Astrocyte (in vitro differentiated cells and primary cell): ENCODE measurements at regions not wholly inside any gene's neighbourhood (a gene's known extent, or its start where the extent isn't known, plus 50 kb on each side); places are given as distances from the start of the nearest gene placed in this dataset.
A peak's percentile ranks its signal among the peaks of the same experiment; 100 is the strongest.

Source experiments
- DNase-seq: peaks from one replicate; pipeline ENCODE4 v3.0.0-alpha.2; 2010; ENCODE audit warnings: low read depth
- FAIRE-seq: peaks from 2 replicates; lab custom pipeline; 2011; peaks lifted over from hg19 to GRCh38; lab: Jason Lieb, UNC
- H2AFZ ChIP-seq: 2 replicates; pipeline ENCODE4 v1.6.0; 2012; ENCODE audit warnings: low read depth, low read length, inconsistent platforms
- H3K27ac ChIP-seq: 2 replicates; pipeline ENCODE4 v1.5.1; 2011; ENCODE audit warnings: low read depth, low read length, inconsistent platforms
- H3K27me3 ChIP-seq: 2 replicates; pipeline ENCODE4 v1.6.0; 2011; ENCODE audit warnings: low read length, inconsistent platforms; ENCODE audit not compliant: insufficient read depth
- H3K36me3 ChIP-seq: 2 replicates; pipeline ENCODE4 v1.5.1; 2011; ENCODE audit warnings: low read length, inconsistent platforms; ENCODE audit not compliant: insufficient read depth
- H3K4me1 ChIP-seq: 2 replicates; pipeline ENCODE4 v1.5.1; 2011; ENCODE audit warnings: low read length, inconsistent platforms; ENCODE audit not compliant: insufficient read depth
- H3K4me2 ChIP-seq: 2 replicates; pipeline ENCODE4 v1.6.0; 2012; ENCODE audit warnings: low read length, inconsistent platforms
- H3K4me3 ChIP-seq: 2 replicates; pipeline ENCODE4 v1.5.1; 2011; ENCODE audit warnings: low read depth, mild to moderate bottlenecking, low read length, inconsistent platforms; ENCODE audit not compliant: insufficient read depth
- H3K79me2 ChIP-seq: 2 replicates; pipeline ENCODE4 v1.6.0; 2012; ENCODE audit warnings: mild to moderate bottlenecking, low read length, inconsistent platforms; ENCODE audit not compliant: insufficient read depth
- H3K9ac ChIP-seq: 2 replicates; pipeline ENCODE4 v1.6.0; 2012; ENCODE audit warnings: mild to moderate bottlenecking, low read length, inconsistent platforms
- H3K9me3 ChIP-seq: 2 replicates; pipeline ENCODE4 v1.5.1; 2012; ENCODE audit warnings: low read depth, mild to moderate bottlenecking, low read length, inconsistent platforms; ENCODE audit not compliant: insufficient read depth
- H4K20me1 ChIP-seq: 2 replicates; pipeline ENCODE4 v1.6.0; 2012; ENCODE audit warnings: low read length, inconsistent platforms; ENCODE audit not compliant: insufficient read depth
- H3K27ac Mint-ChIP-seq: one replicate; pipeline ENCODE4 v1.8.0; 2021; ENCODE audit warnings: mild to moderate bottlenecking, mixed read lengths; ENCODE audit not compliant: unreplicated experiment
- H3K27me3 Mint-ChIP-seq: one replicate; pipeline ENCODE4 v1.8.0; 2021; ENCODE audit warnings: low read depth, mixed read lengths; ENCODE audit not compliant: unreplicated experiment
- H3K36me3 Mint-ChIP-seq: one replicate; pipeline ENCODE4 v1.8.0; 2021; ENCODE audit warnings: low read depth, mixed read lengths; ENCODE audit not compliant: unreplicated experiment
- H3K4me1 Mint-ChIP-seq: one replicate; pipeline ENCODE4 v1.8.0; 2021; ENCODE audit warnings: low read depth, mixed read lengths; ENCODE audit not compliant: unreplicated experiment
- H3K4me3 Mint-ChIP-seq: one replicate; pipeline ENCODE4 v1.8.0; 2021; ENCODE audit warnings: mild to moderate bottlenecking, moderate library complexity, mixed read lengths; ENCODE audit not compliant: unreplicated experiment
- H3K9me3 Mint-ChIP-seq: one replicate; pipeline ENCODE4 v1.8.0; 2021; ENCODE audit warnings: mild to moderate bottlenecking, mixed read lengths; ENCODE audit not compliant: unreplicated experiment
- EZH2 ChIP-seq: IDR thresholded peaks from 2 replicates; pipeline ENCODE4 v1.6.1; 2012; ENCODE audit warnings: mild to moderate bottlenecking, low read length, inconsistent platforms; ENCODE audit not compliant: insufficient read depth
- TF ChIP-seq, protein P1 (sequence below): IDR thresholded peaks from 2 replicates; pipeline ENCODE4 v1.5.1; 2011; ENCODE audit warnings: low read depth, mild to moderate bottlenecking, inconsistent platforms, low read length, moderate library complexity; ENCODE audit not compliant: insufficient read depth

DNA sequence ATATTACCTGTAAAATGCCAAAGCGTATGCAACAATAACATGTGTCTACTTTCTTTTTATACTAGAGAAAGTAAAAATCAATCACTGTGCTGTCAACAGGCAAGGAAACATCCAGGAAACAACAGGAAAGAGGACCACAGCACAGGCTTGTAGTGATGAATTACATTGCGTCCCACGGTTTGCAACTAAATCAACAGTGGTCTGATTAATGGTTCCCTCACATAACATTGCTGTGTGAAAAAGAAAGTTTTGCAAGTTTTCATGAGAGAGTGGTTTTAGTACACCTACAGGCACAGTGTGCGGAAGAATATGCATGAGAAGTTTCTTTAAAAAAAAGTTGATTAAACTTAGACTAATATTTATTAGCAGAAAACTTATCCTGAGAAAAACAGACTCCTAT is 329.5 kb upstream of the HSF2 start:
- Histone ChIP-seq H3K9me3 (no peaks in the 10 kb centered on the region), H3K27ac (no peak overlapping the region), H4K20me1 (no peaks in the 10 kb centered on the region), H3K4me3 (no peak overlapping the region), H2AFZ (no peak overlapping the region), H3K4me2 (no peak overlapping the region), H3K79me2 (no peaks in the 10 kb centered on the region), H3K27me3 (no peaks in the 10 kb centered on the region), H3K9ac (no peak overlapping the region), H3K36me3 (no peaks in the 10 kb centered on the region), H3K4me1 (no peaks in the 10 kb centered on the region)
- DNase-seq (peak; percentile 16), FAIRE-seq (no peak)
- Mint-ChIP-seq H3K9me3 (no peaks in the 10 kb centered on the region), H3K27me3 (no peaks in the 10 kb centered on the region), H3K4me3 (no peak overlapping the region), H3K4me1 (no peaks in the 10 kb centered on the region), H3K36me3 (no peaks in the 10 kb centered on the region), H3K27ac (no peak overlapping the region)
- TF ChIP-seq EZH2 = no peak

DNA sequence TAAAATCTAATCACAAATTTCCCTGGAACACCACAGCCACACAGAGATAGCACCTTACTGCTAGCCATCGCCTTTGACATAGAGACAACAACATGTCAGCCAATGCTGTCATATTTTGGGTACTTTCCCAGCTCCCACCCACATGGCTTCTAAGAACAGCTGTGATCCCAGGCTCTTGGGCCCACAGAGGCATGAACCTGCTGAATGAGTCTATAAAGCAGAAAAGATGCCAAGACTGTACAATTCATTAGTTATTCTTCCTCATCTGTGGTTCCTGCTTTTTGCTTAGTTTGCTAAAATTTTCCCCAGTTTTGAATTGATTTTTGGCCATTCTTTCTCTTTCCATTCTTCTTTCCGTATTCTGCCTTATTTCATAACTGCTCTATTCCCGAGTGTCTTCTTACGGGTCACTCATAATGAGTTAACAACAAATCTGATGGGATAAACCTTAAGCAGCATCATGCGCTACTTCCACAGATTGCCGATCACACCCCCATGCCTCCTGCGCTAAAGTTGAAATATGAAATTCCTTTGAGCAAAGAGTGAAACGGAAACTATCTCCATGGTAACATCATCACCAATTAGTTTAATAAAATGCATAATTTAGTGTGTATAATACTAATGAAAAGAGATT is 327.3 kb upstream of the HSF2 start:
- no peaks in the 10 kb centered on the region for H3K9me3 Mint-ChIP-seq
- Histone ChIP-seq H3K27ac (no peak overlapping the region), H4K20me1 (no peaks in the 10 kb centered on the region), H3K27me3 (no peaks in the 10 kb centered on the region), H3K79me2 (no peaks in the 10 kb centered on the region), H3K36me3 (no peaks in the 10 kb centered on the region), H2AFZ (no peak overlapping the region), H3K4me1 (no peaks in the 10 kb centered on the region), H3K4me2 (no peak overlapping the region), H3K9me3 (no peaks in the 10 kb centered on the region), H3K9ac (no peak overlapping the region), H3K4me3 (no peak overlapping the region)
- H3K36me3 Mint-ChIP-seq = no peaks in the 10 kb centered on the region
- no peaks in the 10 kb centered on the region for H3K4me1 Mint-ChIP-seq
- H3K27ac Mint-ChIP-seq = no peak overlapping the region
- no peaks in the 10 kb centered on the region for H3K27me3 Mint-ChIP-seq
- TF ChIP-seq EZH2 = no peak
- TF ChIP-seq, protein P1, sequence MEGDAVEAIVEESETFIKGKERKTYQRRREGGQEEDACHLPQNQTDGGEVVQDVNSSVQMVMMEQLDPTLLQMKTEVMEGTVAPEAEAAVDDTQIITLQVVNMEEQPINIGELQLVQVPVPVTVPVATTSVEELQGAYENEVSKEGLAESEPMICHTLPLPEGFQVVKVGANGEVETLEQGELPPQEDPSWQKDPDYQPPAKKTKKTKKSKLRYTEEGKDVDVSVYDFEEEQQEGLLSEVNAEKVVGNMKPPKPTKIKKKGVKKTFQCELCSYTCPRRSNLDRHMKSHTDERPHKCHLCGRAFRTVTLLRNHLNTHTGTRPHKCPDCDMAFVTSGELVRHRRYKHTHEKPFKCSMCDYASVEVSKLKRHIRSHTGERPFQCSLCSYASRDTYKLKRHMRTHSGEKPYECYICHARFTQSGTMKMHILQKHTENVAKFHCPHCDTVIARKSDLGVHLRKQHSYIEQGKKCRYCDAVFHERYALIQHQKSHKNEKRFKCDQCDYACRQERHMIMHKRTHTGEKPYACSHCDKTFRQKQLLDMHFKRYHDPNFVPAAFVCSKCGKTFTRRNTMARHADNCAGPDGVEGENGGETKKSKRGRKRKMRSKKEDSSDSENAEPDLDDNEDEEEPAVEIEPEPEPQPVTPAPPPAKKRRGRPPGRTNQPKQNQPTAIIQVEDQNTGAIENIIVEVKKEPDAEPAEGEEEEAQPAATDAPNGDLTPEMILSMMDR = no peak
- DNase-seq (no peak), FAIRE-seq (no peak)
- no peak overlapping the region for H3K4me3 Mint-ChIP-seq

DNA sequence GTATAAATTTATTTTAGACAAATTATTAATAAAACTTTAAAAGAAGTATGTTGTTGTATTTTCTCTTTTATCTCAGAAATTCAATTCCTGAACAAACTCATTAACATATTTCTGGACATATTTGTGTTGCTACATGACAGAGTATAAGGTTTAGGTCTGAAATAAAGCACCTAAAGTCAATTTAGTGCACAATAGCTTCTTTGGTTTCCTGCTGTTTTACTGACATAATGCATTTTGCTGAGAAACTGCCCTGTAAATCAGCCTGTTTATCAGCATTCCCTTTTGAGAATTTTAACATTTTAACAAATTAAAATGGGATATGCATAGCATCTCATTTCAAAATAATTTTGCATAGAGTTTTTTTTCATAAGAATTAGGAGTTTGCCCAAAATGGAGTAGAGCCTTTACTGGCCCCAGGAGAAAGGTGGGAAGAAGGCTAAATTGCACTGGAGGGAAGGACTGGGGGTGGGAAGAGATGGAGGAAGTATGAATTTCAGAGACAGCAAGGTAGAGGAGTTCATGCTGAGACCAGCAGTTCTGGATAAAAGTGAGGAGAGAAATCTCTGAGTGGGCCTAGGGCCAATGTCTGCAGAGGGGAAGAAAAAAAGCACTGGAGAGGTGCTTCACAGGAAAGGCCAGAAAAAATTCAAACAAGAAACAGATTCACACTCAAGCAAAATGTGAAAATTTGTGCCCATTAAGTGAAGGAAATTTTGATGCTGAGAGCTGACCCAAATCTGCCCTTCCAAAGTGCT is 324.2 kb upstream of the HSF2 start:
- TF ChIP-seq EZH2 = no peak
- TF ChIP-seq, protein P1 = no peak
- no peaks in the 10 kb centered on the region for H3K9me3 Mint-ChIP-seq
- no peak for FAIRE-seq
- no peak overlapping the region for H3K27ac Mint-ChIP-seq
- no peak overlapping the region for H3K4me2 ChIP-seq
- no peaks in the 10 kb centered on the region for H4K20me1 ChIP-seq
- no peaks in the 10 kb centered on the region for H3K36me3 Mint-ChIP-seq
- H3K27me3 ChIP-seq = no peaks in the 10 kb centered on the region
- H3K79me2 ChIP-seq = no peaks in the 10 kb centered on the region
- H3K4me3 Mint-ChIP-seq = no peak overlapping the region
- H3K4me3 ChIP-seq = no peak overlapping the region
- no peaks in the 10 kb centered on the region for H3K27me3 Mint-ChIP-seq
- H3K9me3 ChIP-seq = no peaks in the 10 kb centered on the region
- H3K27ac ChIP-seq = no peak overlapping the region
- no peak overlapping the region for H3K9ac ChIP-seq
- no peaks in the 10 kb centered on the region for H3K4me1 Mint-ChIP-seq
- H2AFZ ChIP-seq = no peak overlapping the region
- no peak for DNase-seq
- no peaks in the 10 kb centered on the region for H3K36me3 ChIP-seq
- H3K4me1 ChIP-seq = no peaks in the 10 kb centered on the region
